GM19043 (cell line): ENCODE measurements at regions not wholly inside any gene's neighbourhood (a gene's known extent, or its start where the extent isn't known, plus 50 kb on each side); places are given as distances from the start of the nearest gene placed in this dataset.

Experiments used
- ATAC-seq: cut with Tn5 transposase; IDR thresholded peaks from one replicate; pipeline ENCODE4 v1.9.1; 2021; ENCODE audit warnings: low read depth; ENCODE audit not compliant: unreplicated experiment

DNA sequence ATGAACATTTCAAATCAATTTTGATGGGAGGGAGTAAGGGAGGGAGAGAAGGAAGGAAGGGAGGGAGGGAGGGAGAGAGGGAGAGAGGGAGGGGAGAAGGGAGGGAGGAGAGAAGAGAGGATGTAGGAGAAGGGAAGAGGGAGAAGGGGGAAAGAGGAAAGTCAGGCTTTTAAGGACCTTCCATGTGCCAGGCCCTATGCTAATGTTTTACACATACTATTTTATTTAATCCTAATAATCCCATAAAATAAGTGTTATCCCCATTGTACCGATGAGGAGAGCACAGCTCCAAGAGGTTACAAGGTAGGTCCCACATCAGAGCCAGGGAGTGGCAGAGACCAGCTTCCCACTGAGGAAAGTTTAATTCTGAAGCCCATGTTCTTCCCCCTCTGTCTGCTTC lies 341.9 kb downstream of the RAB28 start:
- ATAC-seq: no peak

DNA sequence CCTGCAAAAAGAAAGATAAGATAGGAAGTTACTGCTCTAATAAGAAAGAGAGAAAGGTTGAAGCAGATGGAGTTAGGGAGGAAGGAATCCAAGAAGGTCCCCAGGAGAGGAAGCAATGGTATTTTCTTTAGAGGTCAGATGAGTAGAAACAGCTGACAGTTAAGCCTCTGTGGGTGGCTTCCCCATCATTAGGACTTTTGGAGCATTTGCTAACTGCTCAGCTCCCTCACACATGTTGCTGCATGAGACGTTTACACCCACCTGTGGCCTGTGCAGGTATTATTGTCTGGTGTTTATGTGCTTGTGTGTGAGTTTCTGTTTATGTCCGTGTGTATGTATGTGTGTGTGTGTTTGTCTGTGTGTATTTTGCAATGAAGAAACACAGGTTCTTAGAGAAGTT lies 346.8 kb downstream of the RAB28 start:
- no peak for ATAC-seq

DNA sequence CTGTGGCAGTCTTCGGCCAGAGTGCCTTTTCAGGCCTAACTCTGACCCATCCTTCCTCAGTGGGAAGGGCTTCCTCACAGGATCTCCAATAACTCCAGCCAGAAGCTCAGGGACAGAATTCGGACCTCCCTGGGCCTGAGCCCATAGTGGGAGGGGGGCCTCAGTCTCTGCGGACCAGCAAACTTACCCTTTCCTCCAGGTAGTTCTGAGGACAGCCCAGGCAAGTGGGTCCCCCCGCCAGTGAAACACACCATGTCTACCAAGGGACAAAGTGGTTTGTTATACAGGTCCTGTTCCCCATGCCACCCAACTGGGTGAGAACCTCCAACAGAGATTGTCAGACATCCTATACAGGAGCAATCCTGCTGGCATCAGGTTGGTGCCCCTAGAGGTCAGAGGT lies 350.4 kb downstream of the RAB28 start:
- ATAC-seq: no peak

DNA sequence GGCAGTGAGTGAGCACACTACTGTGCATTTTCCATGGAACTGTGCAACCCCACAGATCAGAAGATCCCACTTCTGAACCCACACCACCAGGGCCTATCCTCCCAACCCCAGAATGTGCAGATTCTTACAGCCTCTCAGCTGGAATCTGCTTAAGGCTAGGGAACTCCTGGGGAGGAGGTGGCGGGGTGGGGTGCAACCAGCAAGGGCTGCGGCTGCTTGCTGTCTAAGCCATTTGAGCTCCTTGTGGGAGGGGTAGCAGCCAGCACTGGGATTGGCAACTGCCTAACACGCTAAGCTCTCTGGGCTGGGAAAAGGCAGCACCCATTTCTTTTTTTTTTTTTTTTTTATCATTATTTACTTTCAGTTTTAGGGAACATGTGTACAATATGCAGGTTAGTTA lies 353.3 kb downstream of the RAB28 start:
- ATAC-seq: no peak

DNA sequence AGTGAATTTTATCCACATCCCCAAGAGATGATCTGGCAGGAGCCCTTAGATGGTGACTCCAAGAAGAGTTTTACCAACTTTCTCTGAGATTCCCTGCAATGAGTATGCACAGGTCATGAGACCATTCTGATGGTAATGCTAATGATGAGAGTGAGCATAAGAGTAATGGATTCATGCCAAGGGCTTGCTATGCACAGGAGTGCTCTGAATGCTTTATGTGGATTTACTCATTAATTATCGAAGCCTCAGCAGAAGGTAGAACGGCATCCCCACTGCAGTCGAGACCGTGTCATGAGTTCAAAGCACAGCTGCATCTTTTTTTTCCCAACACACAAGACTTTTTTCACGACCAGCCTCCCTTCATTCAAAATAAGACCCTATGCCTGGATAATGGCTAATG lies 355.0 kb downstream of the RAB28 start:
- ATAC-seq: no peak

DNA sequence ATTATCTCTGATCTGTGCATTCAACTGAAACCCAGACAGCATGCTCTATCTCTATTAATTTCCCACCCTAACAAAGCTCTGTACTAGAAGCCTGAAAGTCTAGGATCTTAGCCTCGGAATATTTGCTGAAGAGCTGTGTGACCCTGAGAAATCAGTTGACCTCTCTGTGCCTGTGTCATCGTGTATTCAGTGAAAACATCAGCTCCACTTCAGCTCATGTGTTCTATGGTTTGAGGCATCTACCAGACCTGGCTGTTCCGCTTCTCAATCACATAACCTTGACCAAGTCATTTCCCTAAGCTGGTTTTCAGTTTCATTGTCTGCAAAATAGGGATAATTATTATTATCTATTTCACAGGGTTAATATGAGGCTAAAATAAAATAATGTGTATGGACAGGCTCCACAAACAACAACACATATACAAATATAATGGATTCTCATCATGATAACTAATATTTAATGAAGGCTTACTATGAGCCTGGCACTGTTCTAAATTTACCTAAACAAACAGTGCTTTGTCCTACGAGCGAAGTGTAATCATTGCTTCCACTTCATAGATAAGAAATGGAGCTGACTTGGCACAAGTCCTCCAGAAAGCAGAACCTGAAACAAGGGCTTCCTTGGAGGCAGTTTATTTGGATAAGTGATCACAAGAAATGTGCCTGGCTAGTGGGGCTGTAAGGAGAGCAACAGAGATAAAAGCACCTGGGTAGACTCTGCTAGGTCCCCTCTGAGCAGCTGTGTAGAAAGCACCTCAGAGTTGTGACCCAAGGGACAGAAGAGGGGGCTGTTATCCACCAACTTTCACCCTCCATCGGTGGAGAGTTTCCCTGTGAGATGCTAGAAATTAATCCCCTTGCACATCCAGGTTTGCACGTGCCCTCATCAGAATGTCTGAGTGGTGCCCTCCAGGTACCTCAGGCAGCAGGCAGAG lies 356.9 kb downstream of the RAB28 start:
- no peak for ATAC-seq

DNA sequence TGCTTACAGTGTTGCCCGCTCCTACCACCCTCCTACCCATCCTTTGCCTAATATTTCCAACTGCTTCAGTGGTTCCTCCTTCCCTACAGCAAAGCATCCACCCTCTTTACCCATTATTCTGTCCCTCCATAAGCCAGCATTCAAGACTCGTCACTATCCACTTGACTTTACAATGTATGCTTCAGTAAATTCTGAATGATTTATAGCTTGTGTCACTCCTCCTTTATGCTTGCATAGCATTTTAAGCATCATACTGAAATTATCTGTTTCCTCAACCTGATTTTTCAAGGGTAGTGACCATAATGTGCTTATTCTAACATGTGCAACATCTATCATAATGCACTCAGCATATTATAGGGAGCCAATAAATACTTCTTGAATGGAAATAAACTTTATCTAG lies 365.5 kb downstream of the RAB28 start:
- no peak for ATAC-seq

DNA sequence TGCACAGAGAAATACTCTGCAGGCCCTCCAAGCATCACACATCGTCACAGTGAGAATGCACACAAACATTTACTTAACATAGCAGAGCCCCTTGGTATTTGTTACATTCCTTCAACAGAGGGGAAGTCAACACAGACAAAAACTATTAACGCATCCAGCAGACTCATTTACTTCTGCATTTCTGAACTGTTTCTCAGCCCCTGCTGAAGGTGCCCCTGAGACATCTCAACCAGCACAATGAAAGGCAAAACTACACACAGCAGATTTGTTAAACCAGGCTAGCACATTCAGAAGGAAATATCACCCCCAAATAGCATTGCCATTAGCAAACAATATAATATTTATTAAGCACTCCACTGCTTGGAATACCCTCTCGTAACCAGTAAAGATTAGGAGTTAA lies 367.0 kb downstream of the RAB28 start:
- no peak for ATAC-seq

DNA sequence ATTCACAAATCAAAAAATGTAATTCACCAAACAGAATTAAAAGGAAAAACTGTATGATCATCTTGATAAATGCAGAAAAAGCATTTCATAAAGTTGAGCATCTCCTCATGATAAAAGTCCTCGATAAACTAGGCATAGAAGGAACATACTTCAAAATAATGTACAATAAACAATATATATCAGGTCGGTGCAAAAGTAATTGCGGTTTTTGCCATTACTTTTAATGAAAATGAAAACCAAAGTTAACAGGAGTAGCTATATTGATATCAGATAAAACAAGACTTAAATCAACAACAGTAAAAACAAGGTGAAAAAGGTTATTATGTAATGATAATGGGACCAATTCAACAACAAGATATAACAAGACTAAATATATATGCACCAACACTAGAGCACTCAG lies 372.1 kb downstream of the RAB28 start:
- ATAC-seq: no peak

DNA sequence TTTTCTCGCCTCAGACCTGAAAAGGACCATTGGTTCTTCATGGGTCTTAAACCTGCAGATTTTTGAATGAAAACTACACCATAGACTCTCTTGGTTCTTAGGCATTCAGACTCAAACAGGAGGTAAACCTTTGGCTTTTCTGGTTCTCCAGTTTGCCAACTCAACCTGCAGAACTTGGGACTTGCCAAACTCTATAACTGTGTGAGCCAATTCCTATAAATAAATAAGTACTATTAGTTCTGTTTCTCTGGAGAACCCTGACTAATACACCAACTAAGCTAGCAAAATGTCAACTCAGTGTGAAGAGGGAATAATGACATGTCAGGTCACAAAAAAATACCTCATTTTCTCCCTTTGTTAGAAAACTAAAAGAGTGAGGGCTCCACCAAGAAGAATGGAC lies 374.6 kb downstream of the RAB28 start:
- ATAC-seq: no peak

DNA sequence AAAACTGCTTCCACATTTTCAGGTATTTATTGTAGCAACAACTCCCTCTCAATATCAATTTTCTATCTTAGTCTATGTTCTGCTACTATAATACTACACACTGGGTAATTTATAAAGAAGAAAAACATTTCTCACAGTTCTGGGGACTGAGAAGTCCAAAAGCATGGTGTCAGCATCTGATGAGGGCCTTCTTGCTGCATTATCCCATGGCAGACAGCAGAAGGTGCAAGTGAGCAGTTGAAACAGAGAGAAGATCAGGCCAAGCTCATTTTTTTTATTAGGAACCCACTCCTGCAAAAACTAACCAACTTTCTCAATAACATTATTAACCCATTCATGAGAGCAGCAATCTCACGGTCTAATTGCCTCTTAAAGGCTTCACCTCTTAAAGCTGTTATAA lies 376.0 kb downstream of the RAB28 start:
- no peak for ATAC-seq

DNA sequence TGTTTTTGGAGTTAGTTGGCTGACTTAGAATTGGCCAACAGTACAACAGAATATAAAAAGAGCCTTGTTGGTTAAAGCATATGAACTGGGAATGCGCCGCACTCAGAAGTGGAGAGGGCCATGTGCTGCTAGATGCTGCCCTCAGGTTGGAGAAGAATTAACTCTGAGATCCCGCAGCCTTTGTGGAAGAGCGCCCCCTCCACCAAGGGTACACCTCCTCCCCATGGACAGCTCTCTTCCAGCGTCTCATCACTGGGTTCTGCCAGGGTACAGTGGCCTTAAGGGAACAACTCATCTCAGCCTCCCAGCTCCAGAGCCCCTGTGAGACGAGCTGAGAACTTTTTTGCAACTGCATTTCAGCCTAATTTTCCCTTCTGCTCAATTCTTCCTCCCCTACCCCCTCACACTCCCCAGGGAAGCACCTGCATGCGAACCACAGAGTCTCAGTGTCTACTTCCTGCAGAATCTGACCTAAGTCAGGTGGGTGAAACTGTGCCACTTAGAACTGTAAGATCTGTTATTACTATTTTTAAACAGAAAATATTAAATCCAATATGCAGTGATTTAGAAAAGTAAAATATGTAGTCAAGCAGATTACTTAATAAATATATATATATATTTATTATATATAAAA lies 380.6 kb downstream of the RAB28 start:
- no peak for ATAC-seq

DNA sequence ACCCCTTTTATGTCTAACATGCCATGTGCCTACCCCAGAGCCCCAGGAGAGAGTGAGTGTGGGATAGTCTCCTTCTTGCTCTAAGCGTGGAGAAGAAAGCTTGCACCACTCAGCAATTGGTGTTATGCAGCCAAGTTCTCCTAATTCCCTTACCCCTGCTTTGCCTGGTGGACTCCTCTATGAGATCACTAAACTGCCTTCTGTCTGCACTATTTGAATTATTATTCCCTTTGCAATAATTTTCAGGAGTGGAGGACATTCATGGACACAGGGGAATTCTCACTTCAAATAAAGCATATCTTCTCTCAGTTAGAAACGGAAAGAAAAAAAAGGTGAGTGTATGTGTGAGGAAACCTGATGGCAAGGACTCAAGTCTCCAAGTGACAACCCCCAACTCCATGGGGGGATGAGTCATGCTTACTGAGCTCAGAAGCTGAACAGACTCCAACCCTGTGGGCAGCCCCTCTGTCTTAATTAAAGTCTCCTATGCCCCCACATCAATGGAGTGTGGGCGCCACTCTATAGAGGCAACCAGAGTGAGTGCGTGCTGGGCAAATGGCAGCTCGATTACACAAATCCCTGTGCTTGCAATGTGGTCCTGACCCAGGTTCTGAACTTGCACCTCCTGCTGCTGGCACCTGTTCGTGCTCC lies 381.9 kb downstream of the RAB28 start:
- ATAC-seq: no peak

DNA sequence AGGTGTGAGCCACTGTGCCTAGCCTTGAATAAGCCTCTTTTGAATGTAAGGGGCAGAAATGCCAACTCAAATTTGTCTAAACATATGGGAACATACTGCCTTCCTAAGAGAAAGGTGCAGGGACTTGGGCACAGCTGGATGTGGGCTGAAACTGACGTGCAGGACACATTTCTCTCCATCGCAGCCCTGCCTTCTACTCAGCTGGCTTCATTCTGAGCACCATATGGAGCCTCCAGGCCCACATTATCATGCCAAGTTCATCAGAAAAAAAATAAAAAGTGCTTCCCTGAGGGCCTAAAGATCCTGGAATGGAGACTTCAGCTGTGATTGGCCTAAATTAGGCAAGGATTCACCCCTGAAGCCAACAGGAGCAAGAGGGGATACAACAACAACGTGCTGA lies 386.2 kb downstream of the RAB28 start:
- no peak for ATAC-seq

DNA sequence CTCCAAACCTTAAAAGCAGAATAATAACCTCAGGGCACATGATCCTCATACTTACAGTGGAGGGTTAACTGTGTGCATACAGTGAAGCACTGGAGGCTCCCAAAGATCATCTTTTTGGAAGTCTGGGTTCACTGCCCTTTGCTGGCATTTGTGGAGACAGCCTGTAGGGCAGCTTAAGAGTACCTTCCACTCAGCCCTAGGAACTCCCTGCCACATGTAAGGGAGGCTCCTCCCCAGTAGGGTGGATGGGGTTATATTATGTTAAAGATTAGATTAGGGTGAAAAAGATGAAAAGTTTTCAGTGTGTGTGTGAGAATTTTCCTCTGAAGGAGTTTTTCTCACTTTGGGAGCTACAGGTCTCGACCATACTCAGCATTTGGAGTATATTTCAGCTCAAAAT lies 388.4 kb downstream of the RAB28 start:
- no peak for ATAC-seq

DNA sequence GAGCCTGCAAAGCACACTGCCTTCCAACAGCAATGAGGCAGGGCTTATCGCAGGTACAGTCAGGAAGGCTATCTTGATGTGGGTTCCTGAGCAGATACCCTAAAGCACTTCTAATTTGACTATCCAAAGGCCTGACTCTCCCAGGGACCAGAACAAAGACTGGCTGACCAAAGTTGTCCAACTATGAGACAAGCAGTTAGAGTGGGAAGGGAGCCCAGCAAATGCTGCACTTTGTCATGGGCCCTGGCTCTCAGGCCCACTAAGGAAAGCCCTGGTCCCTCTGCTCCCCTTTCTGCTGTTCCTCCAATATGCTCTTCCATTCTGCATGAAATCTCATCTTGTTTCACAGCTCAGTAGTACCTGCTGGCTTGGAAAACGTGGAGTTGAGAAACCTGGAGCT lies 391.0 kb downstream of the RAB28 start:
- no peak for ATAC-seq

DNA sequence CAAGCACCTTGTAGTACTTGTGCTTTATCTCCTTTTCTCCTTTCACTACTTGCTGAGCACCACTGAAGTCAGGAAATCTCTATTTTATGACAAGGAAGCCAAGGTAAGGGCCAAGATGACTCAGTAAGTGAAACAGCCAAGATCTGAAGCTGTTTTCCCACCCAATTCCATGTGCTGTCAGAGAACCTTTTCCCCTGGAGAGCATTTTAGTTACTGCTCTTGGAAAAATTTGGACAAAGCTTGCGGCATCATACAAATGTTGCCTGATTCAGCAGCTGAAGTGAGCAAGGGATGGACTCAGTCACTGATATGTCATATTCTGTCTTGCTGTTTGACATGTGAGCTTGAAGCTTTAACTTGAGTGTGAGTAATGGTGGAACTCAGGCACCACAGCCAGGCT lies 391.4 kb downstream of the RAB28 start:
- ATAC-seq: no peak

DNA sequence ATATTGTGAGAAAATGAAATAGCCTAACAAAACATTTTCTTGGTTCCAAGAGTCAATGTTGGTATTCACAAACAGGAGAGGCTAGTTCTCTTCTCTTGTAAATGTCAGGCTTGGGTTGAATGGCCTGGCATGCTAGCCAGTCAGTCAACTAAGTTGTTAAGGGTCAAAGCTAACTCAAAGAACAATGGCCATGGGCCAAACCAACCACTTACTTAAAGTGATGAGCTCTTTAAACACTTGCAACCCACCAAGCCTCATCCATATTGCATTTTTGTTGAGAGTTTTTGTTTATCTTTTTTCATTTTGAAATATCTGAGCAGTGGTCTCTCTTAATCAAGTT lies 394.5 kb downstream of the RAB28 start:
- ATAC-seq: no peak

DNA sequence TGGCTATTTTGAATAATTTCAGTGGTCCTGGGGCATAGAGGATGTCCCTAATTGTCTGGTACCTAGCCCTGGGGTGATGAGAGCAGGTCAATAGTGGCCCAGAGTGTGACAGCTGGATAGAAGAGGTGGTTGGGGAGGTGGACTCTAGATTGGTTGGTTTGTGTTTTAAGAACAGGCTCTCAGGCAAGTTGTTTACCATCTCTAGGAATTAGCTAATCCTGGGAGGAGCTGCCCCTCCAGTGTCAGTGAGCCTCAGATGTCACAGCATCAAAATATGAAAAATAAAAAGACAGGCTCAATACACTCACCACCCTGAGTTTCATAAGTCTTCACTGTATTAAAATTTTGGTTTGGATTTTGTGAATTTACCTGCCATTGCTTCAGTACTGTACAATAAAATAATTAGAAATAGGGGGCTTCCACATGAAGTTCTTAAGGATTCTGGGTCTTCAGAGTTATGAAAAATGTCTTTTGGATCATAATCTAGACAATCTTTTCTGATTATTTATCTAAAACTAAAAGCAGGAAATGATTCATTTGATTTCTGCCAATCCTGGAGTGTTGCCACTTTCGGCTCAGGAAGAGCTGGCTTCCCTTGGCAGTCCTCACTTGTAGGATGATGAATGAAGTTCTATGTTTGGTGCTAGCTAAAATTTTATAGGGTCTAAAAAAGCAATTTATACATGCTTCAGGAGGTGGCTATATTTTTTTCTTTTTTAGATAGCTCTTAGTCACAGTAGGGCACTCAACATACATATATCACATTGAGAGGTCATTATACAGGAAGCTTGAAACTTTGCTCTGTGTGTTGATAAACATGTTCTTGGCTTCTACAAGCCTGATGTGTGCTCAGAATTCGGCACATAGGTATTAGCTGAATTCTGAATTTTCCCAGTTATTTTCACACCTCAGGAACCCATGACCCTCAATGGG lies 395.1 kb downstream of the RAB28 start:
- no peak for ATAC-seq

DNA sequence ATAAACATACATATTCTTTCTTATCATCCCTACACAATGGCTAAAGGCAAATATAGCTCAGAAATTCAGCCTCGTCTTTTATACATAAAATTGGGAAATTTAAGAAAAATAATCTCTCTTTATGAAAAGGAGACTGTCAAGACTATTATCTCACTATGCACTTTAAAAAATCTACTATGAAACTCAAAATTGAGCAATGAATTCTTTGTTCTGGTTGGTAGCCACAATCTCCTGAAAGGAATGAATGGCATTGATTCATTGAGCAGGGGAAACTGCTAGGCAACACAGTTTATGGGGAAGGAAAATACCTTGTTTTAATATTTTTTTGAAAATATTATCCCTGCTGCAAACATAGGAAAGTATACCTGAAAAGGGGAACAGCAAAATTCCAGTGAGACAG lies 397.1 kb downstream of the RAB28 start:
- no peak for ATAC-seq

DNA sequence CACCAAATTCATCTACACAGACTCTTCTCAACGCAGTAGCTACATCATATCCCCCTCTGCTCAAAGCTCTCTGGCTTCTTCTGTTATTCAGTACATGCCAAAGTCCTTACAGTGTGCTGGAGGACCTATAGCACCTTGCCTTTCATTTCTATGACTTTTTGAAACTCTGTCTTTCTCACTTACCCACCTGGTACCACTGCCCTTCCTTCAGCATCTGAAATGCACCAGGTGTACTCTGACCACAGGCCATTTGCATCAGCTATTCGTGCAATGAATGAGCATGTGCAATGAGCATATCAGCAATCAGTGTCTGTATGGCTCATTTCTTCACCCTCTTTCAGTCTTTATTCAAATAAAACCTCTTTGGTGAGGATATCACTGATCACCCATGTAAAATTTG lies 399.9 kb downstream of the RAB28 start:
- ATAC-seq: no peak
